ENCODE measurements at regions not wholly inside any gene's neighbourhood (a gene's known extent, or its start where the extent isn't known, plus 50 kb on each side); places are given as distances from the start of the nearest gene placed in this dataset.

DNA sequence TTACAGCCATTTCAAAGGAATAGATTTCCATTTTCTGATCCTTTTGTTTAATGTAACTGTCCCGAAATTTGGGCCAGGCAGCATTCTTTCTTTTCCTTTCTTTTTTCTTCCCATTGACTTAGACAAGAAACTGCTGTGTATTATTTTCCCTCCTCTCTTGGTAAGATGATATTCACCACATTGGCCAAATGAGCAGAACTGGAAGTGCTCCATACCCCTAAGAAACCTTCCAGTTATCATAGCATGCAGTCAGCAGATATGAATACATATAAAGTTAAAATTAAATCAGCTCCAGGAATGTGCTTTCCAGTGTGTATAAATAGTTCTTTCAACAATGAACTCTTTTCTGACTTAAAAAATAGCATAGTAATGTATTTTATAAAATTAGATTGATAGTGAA lies 168.5 kb upstream of the GAS1 start:
- Mint-ChIP-seq H3K9me3 (peaks cover 0 to 2% (median 0%) of the 10 kb centered on the region in 5 donors), H3K36me3 (no peaks in the 10 kb centered on the region), H3K4me1 (no peaks in the 10 kb centered on the region), H3K27me3 (peaks cover 0 to 2% of the 10 kb centered on the region in 2 donors), H3K27ac (no peak overlapping the region), H3K4me3 (no peak overlapping the region)
- Histone ChIP-seq H3K27ac (ENCODE audit: low read depth, low read length) (no peak overlapping the region), H3K9me3 (ENCODE audit: low read length) (no peaks in the 10 kb centered on the region), H3K4me3 (ENCODE audit: low read length) (no peak overlapping the region), H3K4me1 (ENCODE audit: insufficient read depth, low read length) (no peaks in the 10 kb centered on the region), H3K36me3 (ENCODE audit: insufficient read depth, low read length) (no peaks in the 10 kb centered on the region), H3K27me3 (ENCODE audit: insufficient read depth, low read length, poor library complexity, severe bottlenecking) (no peaks in the 10 kb centered on the region)
- no peak for DNase-seq
- CTCF ChIA-PET: no interaction called here
- POLR2A ChIA-PET: no interaction called here

- H3K4me1 Mint-ChIP-seq: no peaks in the 10 kb centered on the region
- ChIA-PET POLR2A (no interaction called here), CTCF (no interaction called here)
- peaks cover 0 to 6% of the 10 kb centered on the region in 2 donors for H3K27me3 Mint-ChIP-seq
- Histone ChIP-seq H3K27ac (ENCODE audit: low read depth, low read length) (no peak overlapping the region), H3K36me3 (ENCODE audit: insufficient read depth, low read length) (no peaks in the 10 kb centered on the region), H3K9me3 (ENCODE audit: low read length) (no peaks in the 10 kb centered on the region), H3K4me1 (ENCODE audit: insufficient read depth, low read length) (no peaks in the 10 kb centered on the region), H3K27me3 (ENCODE audit: insufficient read depth, low read length, poor library complexity, severe bottlenecking) (no peaks in the 10 kb centered on the region), H3K4me3 (ENCODE audit: low read length) (no peak overlapping the region)
- DNase-seq: no peak
- H3K4me3 Mint-ChIP-seq: no peak overlapping the region
- H3K27ac Mint-ChIP-seq: peak overlapping the region in 1 of 8 donors; percentile 61
- no peaks in the 10 kb centered on the region for H3K9me3 Mint-ChIP-seq
- no peaks in the 10 kb centered on the region for H3K36me3 Mint-ChIP-seq
Measured at GRCh38 chr9:87116492-87116891, 169.2 kb upstream of the GAS1 start.

DNA sequence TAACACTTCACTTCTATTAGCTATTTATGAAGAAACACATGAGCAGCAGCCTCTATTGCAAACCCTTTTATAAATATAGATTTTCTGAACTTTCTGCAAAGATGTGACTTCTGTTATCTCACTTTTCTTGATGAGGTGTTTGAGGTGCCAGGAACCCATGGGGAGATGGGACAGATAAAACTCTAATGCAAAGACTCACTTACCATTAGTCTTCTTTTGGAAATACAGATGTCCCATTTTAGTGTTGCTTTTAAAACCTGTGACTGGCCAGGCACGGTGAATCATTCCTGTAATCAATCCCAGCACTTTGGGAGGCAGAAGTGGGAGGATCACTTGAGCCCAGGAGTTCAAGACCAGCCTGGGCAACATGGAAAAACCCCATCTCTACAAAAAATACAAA lies 171.3 kb upstream of the GAS1 start:
- Histone ChIP-seq H3K27ac (ENCODE audit: low read depth, low read length) (no peak overlapping the region), H3K36me3 (ENCODE audit: insufficient read depth, low read length) (no peaks in the 10 kb centered on the region), H3K4me1 (ENCODE audit: insufficient read depth, low read length) (no peaks in the 10 kb centered on the region), H3K4me3 (ENCODE audit: low read length) (no peak overlapping the region), H3K27me3 (ENCODE audit: insufficient read depth, low read length, poor library complexity, severe bottlenecking) (no peaks in the 10 kb centered on the region), H3K9me3 (ENCODE audit: low read length) (no peaks in the 10 kb centered on the region)
- ChIA-PET POLR2A (no interaction called here), CTCF (no interaction called here)
- Mint-ChIP-seq H3K4me1 (peaks cover 3 to 6% (median 6%) of the 10 kb centered on the region in 3 donors), H3K4me3 (no peak overlapping the region), H3K36me3 (no peaks in the 10 kb centered on the region), H3K27ac (no peak overlapping the region), H3K9me3 (no peaks in the 10 kb centered on the region), H3K27me3 (peaks cover 0 to 6% of the 10 kb centered on the region in 2 donors)
- DNase-seq: no peak

- Histone ChIP-seq H3K4me1 (ENCODE audit: insufficient read depth, low read length) (no peaks in the 10 kb centered on the region), H3K4me3 (ENCODE audit: low read length) (no peak overlapping the region), H3K9me3 (ENCODE audit: low read length) (no peaks in the 10 kb centered on the region), H3K27ac (ENCODE audit: low read depth, low read length) (no peak overlapping the region), H3K27me3 (ENCODE audit: insufficient read depth, low read length, poor library complexity, severe bottlenecking) (no peaks in the 10 kb centered on the region), H3K36me3 (ENCODE audit: insufficient read depth, low read length) (no peaks in the 10 kb centered on the region)
- ChIA-PET POLR2A (no interaction called here), CTCF (no interaction called here)
- peaks cover 3 to 6% (median 6%) of the 10 kb centered on the region in 3 donors for H3K4me1 Mint-ChIP-seq
- H3K36me3 Mint-ChIP-seq: no peaks in the 10 kb centered on the region
- H3K27me3 Mint-ChIP-seq: peaks cover 0 to 6% of the 10 kb centered on the region in 2 donors
- H3K9me3 Mint-ChIP-seq: no peaks in the 10 kb centered on the region
- no peak for DNase-seq
- no peak overlapping the region for H3K4me3 Mint-ChIP-seq
- no peak overlapping the region for H3K27ac Mint-ChIP-seq
Measured at GRCh38 chr9:87119328-87119881, 172.1 kb upstream of the GAS1 start.

GRCh38 chr9:87120610-87121009 lies 173.3 kb upstream of the GAS1 start:
- Histone ChIP-seq H3K27me3 (ENCODE audit: insufficient read depth, low read length, poor library complexity, severe bottlenecking) (no peaks in the 10 kb centered on the region), H3K36me3 (ENCODE audit: insufficient read depth, low read length) (no peaks in the 10 kb centered on the region), H3K4me1 (ENCODE audit: insufficient read depth, low read length) (no peaks in the 10 kb centered on the region), H3K27ac (ENCODE audit: low read depth, low read length) (no peak overlapping the region), H3K4me3 (ENCODE audit: low read length) (no peak overlapping the region), H3K9me3 (ENCODE audit: low read length) (no peaks in the 10 kb centered on the region)
- no peak for DNase-seq
- peaks cover 0 to 11% of the 10 kb centered on the region in 2 donors for H3K27me3 Mint-ChIP-seq
- CTCF ChIA-PET: no interaction called here
- H3K9me3 Mint-ChIP-seq: no peaks in the 10 kb centered on the region
- peaks cover 3 to 6% (median 6%) of the 10 kb centered on the region in 3 donors for H3K4me1 Mint-ChIP-seq
- no peak overlapping the region for H3K27ac Mint-ChIP-seq
- no peak overlapping the region for H3K4me3 Mint-ChIP-seq
- POLR2A ChIA-PET: no interaction called here
- H3K36me3 Mint-ChIP-seq: no peaks in the 10 kb centered on the region

DNA sequence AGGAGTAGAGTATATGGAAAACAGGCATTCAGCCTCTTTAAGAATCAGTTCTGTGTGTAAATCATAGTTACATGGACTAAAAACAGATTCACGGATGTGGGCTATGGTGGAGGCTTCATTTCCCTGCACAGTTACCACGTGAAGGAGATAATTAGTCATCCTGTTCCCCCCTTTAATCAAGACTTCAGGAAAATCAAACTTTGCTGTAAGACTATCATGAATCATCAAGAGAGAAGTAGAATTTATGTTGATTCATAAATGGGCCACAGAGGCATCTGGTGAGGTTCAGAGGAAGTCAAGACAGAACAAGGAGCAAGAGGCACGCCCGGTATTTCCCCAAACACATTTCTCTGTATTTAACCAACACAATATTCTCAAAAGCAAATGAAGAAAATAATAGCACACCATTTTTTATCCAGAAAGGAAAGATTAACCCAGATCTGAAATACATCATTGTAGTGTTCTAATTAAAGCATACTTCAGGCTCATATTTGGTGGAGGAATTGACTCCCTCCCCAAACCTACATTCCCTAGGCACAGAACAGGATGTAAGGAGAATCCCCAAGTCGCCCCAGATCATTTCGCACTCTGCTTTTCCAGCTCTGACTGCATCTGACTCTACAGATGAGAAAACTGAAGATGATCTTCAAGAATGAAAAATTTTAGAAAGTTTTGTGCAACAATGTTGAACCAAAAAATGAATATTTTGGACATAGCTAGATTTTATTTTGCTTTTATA lies 175.8 kb upstream of the GAS1 start:
- no peak overlapping the region for H3K27ac ChIP-seq (ENCODE audit: low read depth, low read length)
- ChIA-PET CTCF (no interaction called here), POLR2A (no interaction called here)
- H3K27me3 ChIP-seq (ENCODE audit: insufficient read depth, low read length, poor library complexity, severe bottlenecking): no peaks in the 10 kb centered on the region
- no peaks in the 10 kb centered on the region for H3K4me1 ChIP-seq (ENCODE audit: insufficient read depth, low read length)
- H3K4me3 ChIP-seq (ENCODE audit: low read length): no peak overlapping the region
- Mint-ChIP-seq H3K4me3 (peak overlapping the region in 1 of 7 donors; percentile 4), H3K36me3 (no peaks in the 10 kb centered on the region), H3K9me3 (no peaks in the 10 kb centered on the region), H3K4me1 (peaks cover 3 to 6% (median 6%) of the 10 kb centered on the region in 3 donors), H3K27ac (no peak overlapping the region), H3K27me3 (peaks cover 0 to 15% of the 10 kb centered on the region in 2 donors)
- H3K36me3 ChIP-seq (ENCODE audit: insufficient read depth, low read length): no peaks in the 10 kb centered on the region
- H3K9me3 ChIP-seq (ENCODE audit: low read length): no peaks in the 10 kb centered on the region
- DNase-seq: no peak

DNA sequence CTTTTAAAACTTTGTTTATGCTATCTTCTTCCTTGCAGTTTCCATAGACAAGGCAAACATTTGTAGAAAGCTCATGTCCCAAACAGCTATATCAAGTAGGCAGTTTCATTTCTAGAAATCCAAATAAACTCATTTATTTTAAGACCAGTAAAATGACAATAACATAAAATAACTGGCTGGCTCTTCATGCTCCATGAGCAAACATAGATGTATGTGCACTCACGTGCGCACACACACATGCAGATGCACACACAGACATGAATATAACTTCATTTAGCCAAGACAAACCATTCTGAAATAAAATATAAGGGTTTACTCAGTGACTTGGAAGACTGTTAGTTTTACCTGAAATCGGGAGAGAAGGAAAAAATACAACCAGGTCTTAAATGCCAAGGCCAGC lies 176.5 kb upstream of the GAS1 start:
- H3K27ac ChIP-seq (ENCODE audit: low read depth, low read length): no peak overlapping the region
- Mint-ChIP-seq H3K27ac (no peak overlapping the region), H3K4me3 (no peak overlapping the region), H3K9me3 (no peaks in the 10 kb centered on the region), H3K4me1 (peaks cover 3 to 6% (median 6%) of the 10 kb centered on the region in 3 donors), H3K36me3 (no peaks in the 10 kb centered on the region), H3K27me3 (peaks cover 3 to 15% of the 10 kb centered on the region in 2 donors)
- H3K27me3 ChIP-seq (ENCODE audit: insufficient read depth, low read length, poor library complexity, severe bottlenecking): no peaks in the 10 kb centered on the region
- H3K36me3 ChIP-seq (ENCODE audit: insufficient read depth, low read length): no peaks in the 10 kb centered on the region
- H3K4me1 ChIP-seq (ENCODE audit: insufficient read depth, low read length): no peaks in the 10 kb centered on the region
- no peaks in the 10 kb centered on the region for H3K9me3 ChIP-seq (ENCODE audit: low read length)
- DNase-seq: no peak
- ChIA-PET POLR2A (no interaction called here), CTCF (no interaction called here)
- H3K4me3 ChIP-seq (ENCODE audit: low read length): no peak overlapping the region

GRCh38 chr9:87125819-87126218 lies 178.5 kb upstream of the GAS1 start:
- POLR2A ChIA-PET: no interaction called here

More at GRCh38 chr9:87125819-87126218, 178.5 kb upstream of the GAS1 start:
- Histone ChIP-seq H3K27me3 (ENCODE audit: insufficient read depth, low read length, poor library complexity, severe bottlenecking) (no peaks in the 10 kb centered on the region), H3K4me1 (ENCODE audit: insufficient read depth, low read length) (no peaks in the 10 kb centered on the region), H3K9me3 (ENCODE audit: low read length) (no peaks in the 10 kb centered on the region), H3K36me3 (ENCODE audit: insufficient read depth, low read length) (no peaks in the 10 kb centered on the region), H3K27ac (ENCODE audit: low read depth, low read length) (no peak overlapping the region), H3K4me3 (ENCODE audit: low read length) (no peak overlapping the region)
- H3K27me3 Mint-ChIP-seq: peaks cover 5 to 12% of the 10 kb centered on the region in 2 donors
- no peaks in the 10 kb centered on the region for H3K9me3 Mint-ChIP-seq
- CTCF ChIA-PET: no interaction called here
- no peak for DNase-seq
- no peak overlapping the region for H3K27ac Mint-ChIP-seq
- H3K4me1 Mint-ChIP-seq: peaks cover 3 to 6% (median 6%) of the 10 kb centered on the region in 3 donors
- no peak overlapping the region for H3K4me3 Mint-ChIP-seq
- no peaks in the 10 kb centered on the region for H3K36me3 Mint-ChIP-seq
